GM12878 (cell line): ENCODE measurements at regions not wholly inside any gene's neighbourhood (a gene's known extent, or its start where the extent isn't known, plus 50 kb on each side); places are given as distances from the start of the nearest gene placed in this dataset.

Experiments
- ATAC-seq: fragments of 200-7000 bp; cut with Tn5 transposase; 3 replicates; pipeline ENCODE4 v1.9.1; 2020; ENCODE audit warnings: mild to moderate bottlenecking, moderate library complexity
- BruUV-seq: library from RNA; stranded (reverse); fragments of 400-500 nt; replicated peaks from 2 replicates; lab custom pipeline; 2021; lab: Mats Ljungman, UMichigan
- CTCF ChIA-PET: fragments of 300-600 bp; sonication (Branson Sonifier 250); formaldehyde crosslinking; extraction: SDS; loops from one replicate; lab custom pipeline; 2021; ENCODE audit warnings: inconsistent platforms; lab: Yijun Ruan, JAX
- POLR2A ChIA-PET: fragments of 350-600 bp; formaldehyde crosslinking; extraction: SDS; loops from one replicate; lab custom pipeline; 2021; ENCODE audit warnings: inconsistent platforms; lab: Charles Lee
- RAD21 ChIA-PET: fragments of 300-600 bp; sonication (Branson Sonifier 250); formaldehyde crosslinking; loops from one replicate; lab custom pipeline; 2023; ENCODE audit warnings: antibody characterized with exemption; ENCODE audit not compliant: unreplicated experiment; lab: Charles Lee
- SMC1A ChIA-PET: fragments of 300-600 bp; sonication (Branson Sonifier 250); formaldehyde crosslinking; loops from one replicate; lab custom pipeline; 2023; ENCODE audit not compliant: unreplicated experiment, uncharacterized antibody; lab: Charles Lee
- DNase-seq: peaks from one replicate; pipeline ENCODE4 v3.0.0-alpha.2; 2011; ENCODE audit warnings: low read depth, low spot score
- FAIRE-seq: peaks from 3 replicates; lab custom pipeline; 2011; peaks lifted over from hg19 to GRCh38; lab: Jason Lieb, UNC
- H2AFZ ChIP-seq: 2 replicates; pipeline ENCODE4 v1.6.0; 2011; ENCODE audit warnings: low read depth, low read length, control low read depth; ENCODE audit not compliant: control insufficient read depth
- H3K27ac ChIP-seq: 2 replicates; pipeline ENCODE4 v1.5.1; 2011; ENCODE audit warnings: control low read depth; ENCODE audit not compliant: control insufficient read depth, insufficient read depth
- H3K27me3 ChIP-seq, 2 experiments: replicated peaks in 1 of 2; 2 replicates each; pipeline versions ENCODE4 v1.6.0 to v1.6.1; 2011; ENCODE audit warnings: low read length in 1 of 2; ENCODE audit not compliant: control insufficient read depth in 2 of 2, insufficient read depth in 2 of 2
- H3K36me3 ChIP-seq, 2 experiments: 2 replicates each; pipeline ENCODE4 v1.5.1; 2011; ENCODE audit warnings: low read length in 1 of 2; ENCODE audit not compliant: control insufficient read depth in 2 of 2, insufficient read depth in 2 of 2
- H3K4me1 ChIP-seq: 2 replicates; pipeline ENCODE4 v1.6.1; 2011; ENCODE audit warnings: mild to moderate bottlenecking, low read length, moderate library complexity, mixed read lengths; ENCODE audit not compliant: control insufficient read depth, insufficient read depth
- H3K4me2 ChIP-seq: 2 replicates; pipeline ENCODE4 v1.6.0; 2011; ENCODE audit warnings: control low read depth; ENCODE audit not compliant: control insufficient read depth, insufficient read depth
- H3K4me3 ChIP-seq: fragments of 200-600 bp; sonication (generic); 2 replicates; pipeline ENCODE4 v1.5.1; 2016
- H3K79me2 ChIP-seq: 2 replicates; pipeline ENCODE4 v1.6.0; 2011; ENCODE audit warnings: low read length; ENCODE audit not compliant: control insufficient read depth, insufficient read depth
- H3K9ac ChIP-seq: 2 replicates; pipeline ENCODE4 v1.8.0; 2011; ENCODE audit warnings: low read length, control low read depth, mixed read lengths; ENCODE audit not compliant: control insufficient read depth, insufficient read depth
- H3K9me3 ChIP-seq: replicated peaks from 3 replicates; pipeline ENCODE4 v1.5.1; 2011; ENCODE audit warnings: mild to moderate bottlenecking, low read length; ENCODE audit not compliant: control insufficient read depth, insufficient read depth
- H4K20me1 ChIP-seq: 2 replicates; pipeline ENCODE4 v1.6.0; 2011; ENCODE audit not compliant: control insufficient read depth, insufficient read depth
- ASH2L ChIP-seq: fragments of 300-600, 200-600 bp; sonication (generic); IDR thresholded peaks from 2 replicates; pipeline ENCODE4 v1.6.1; 2017; ENCODE audit warnings: low read depth, mild to moderate bottlenecking, borderline replicate concordance
- CBX5 ChIP-seq: sonication (generic); IDR thresholded peaks from 2 replicates; pipeline ENCODE4 v1.6.1; 2016; ENCODE audit warnings: low read depth, moderate library complexity, mild to moderate bottlenecking, inconsistent platforms
- CHD2 ChIP-seq: IDR thresholded peaks from 2 replicates; pipeline ENCODE4 v1.6.1; 2011; ENCODE audit warnings: low read depth, low read length, improper control_type of control experiment, borderline replicate concordance
- ETV6 ChIP-seq, 2 experiments: fragments of 450-650 bp in 1 of 2; IDR thresholded peaks in 1 of 2; conservative IDR thresholded peaks in 1 of 2; 2 replicates each; pipeline ENCODE4 v1.6.1; 2014; ENCODE audit warnings: antibody characterized with exemption in 1 of 2, borderline replicate concordance in 1 of 2, low read depth in 1 of 2, mild to moderate bottlenecking in 1 of 2, moderate library complexity in 1 of 2
- HDAC6 ChIP-seq: fragments of 200-600 bp; sonication (generic); IDR thresholded peaks from one replicate; pipeline ENCODE4 v1.8.0; 2017; ENCODE audit warnings: antibody characterized with exemption; ENCODE audit not compliant: unreplicated experiment
- IKZF1 ChIP-seq: fragments of 450-650 bp; conservative IDR thresholded peaks from 2 replicates; pipeline ENCODE4 v1.6.1; 2017; ENCODE audit warnings: antibody characterized with exemption, mild to moderate bottlenecking
- KAT2A ChIP-seq: conservative IDR thresholded peaks from 2 replicates; pipeline ENCODE4 v1.6.1; 2011; ENCODE audit warnings: low read depth, low read length; ENCODE audit not compliant: control insufficient read depth
- MEF2A ChIP-seq: IDR thresholded peaks from 2 replicates; pipeline ENCODE4 v1.6.1; 2011; ENCODE audit warnings: low read depth, mild to moderate bottlenecking, low read length, moderate library complexity; ENCODE audit not compliant: insufficient read depth
- MEF2B ChIP-seq: fragments of 450-650 bp; IDR thresholded peaks from 2 replicates; pipeline ENCODE4 v1.6.1; 2018; ENCODE audit warnings: mild to moderate bottlenecking, moderate library complexity; ENCODE audit not compliant: partially characterized antibody, poor library complexity, severe bottlenecking
- MYC ChIP-seq: IDR thresholded peaks from 2 replicates; pipeline ENCODE4 v1.6.1; 2011; ENCODE audit warnings: mild to moderate bottlenecking, low read length, moderate library complexity, inconsistent platforms; ENCODE audit not compliant: insufficient read depth, insufficient replicate concordance, insufficient read length, severe bottlenecking
- NR2C1 ChIP-seq: fragments of 450-650 bp; IDR thresholded peaks from 2 replicates; pipeline ENCODE4 v1.6.1; 2017; ENCODE audit warnings: antibody characterized with exemption, mild to moderate bottlenecking, moderate library complexity
- RB1 ChIP-seq: fragments of 450-650 bp; formaldehyde crosslinking; IDR thresholded peaks from 2 replicates; pipeline ENCODE4 v1.6.1; 2017; ENCODE audit warnings: mild to moderate bottlenecking, borderline replicate concordance
- SMARCA5 ChIP-seq: fragments of 450-650 bp; IDR thresholded peaks from 2 replicates; pipeline ENCODE4 v1.6.1; 2017; ENCODE audit warnings: mild to moderate bottlenecking
- WGBS: methylation state at CpG from one replicate; pipeline ENCODE4 v1.1.6; 2016; ENCODE audit warnings: low lambda C conversion rate; ENCODE audit not compliant: insufficient replicate concordance, insufficient coverage; ENCODE audit errors: missing lambda C conversion rate; 5-methylcytosine and 5-hydroxymethylcytosine counted together
- in situ Hi-C: fragments of 300-500 bp; cut with MboI; formaldehyde crosslinking; loops from 9 replicates; pipeline ENCODE4 v1.14.3; 2018; ENCODE audit warnings: mixed read lengths
- intact Hi-C: fragments of 100-400 bp; cut with micrococcal nuclease; formaldehyde crosslinking; loops from one replicate; pipeline ENCODE4 v1.14.2; 2022; ENCODE audit not compliant: unreplicated experiment
- TF ChIP-seq, protein P1 (sequence below): IDR thresholded peaks from 2 replicates; pipeline ENCODE4 v1.6.1; 2011; ENCODE audit warnings: borderline replicate concordance, low read depth, mild to moderate bottlenecking, moderate library complexity, mixed read lengths, low read length; ENCODE audit not compliant: insufficient read depth; ENCODE audit errors: extremely low read length

GRCh38 chr9:108360304-108360703, 495.5 kb downstream of the ACTL7B start:
- H3K4me2 ChIP-seq: no peak overlapping the region
- TF ChIP-seq ASH2L (no peak), CHD2 (no peak), HDAC6 (no peak), MEF2B (no peak), CBX5 (no peak), MYC (no peak), IKZF1 (no peak), RB1 (no peak), NR2C1 (no peak), ETV6 (conservative IDR thresholded peaks at IDR 0.05 in 1 of 2, IDR thresholded peaks at IDR 0.05 in 1 of 2; ENCODE audit: borderline replicate concordance in 1 of 2, low read depth in 1 of 2) (no peak), KAT2A (no peak), SMARCA5 (no peak), MEF2A (no peak)
- TF ChIP-seq, protein P1, sequence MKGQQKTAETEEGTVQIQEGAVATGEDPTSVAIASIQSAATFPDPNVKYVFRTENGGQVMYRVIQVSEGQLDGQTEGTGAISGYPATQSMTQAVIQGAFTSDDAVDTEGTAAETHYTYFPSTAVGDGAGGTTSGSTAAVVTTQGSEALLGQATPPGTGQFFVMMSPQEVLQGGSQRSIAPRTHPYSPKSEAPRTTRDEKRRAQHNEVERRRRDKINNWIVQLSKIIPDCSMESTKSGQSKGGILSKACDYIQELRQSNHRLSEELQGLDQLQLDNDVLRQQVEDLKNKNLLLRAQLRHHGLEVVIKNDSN: no peak
- H3K27me3 ChIP-seq: no peaks in the 10 kb centered on the region
- H3K79me2 ChIP-seq: no peaks in the 10 kb centered on the region
- in situ Hi-C loops (no loop called here), intact Hi-C loops (no loop called here)
- no peak for ATAC-seq
- ChIA-PET RAD21 (no interaction called here), POLR2A (no interaction called here), SMC1A (no interaction called here), CTCF (no interaction called here)
- no peaks in the 10 kb centered on the region for H3K9me3 ChIP-seq
- FAIRE-seq: no peak
- no peaks in the 10 kb centered on the region for H4K20me1 ChIP-seq
- DNase-seq: no peak
- no peak overlapping the region for H3K9ac ChIP-seq
- no peak overlapping the region for H3K4me3 ChIP-seq
- H2AFZ ChIP-seq: no peak overlapping the region
- 42% methylated on average over 3 of the region's 3 CpGs for WGBS
- H3K4me1 ChIP-seq: no peaks in the 10 kb centered on the region
- H3K36me3 ChIP-seq: no peaks in the 10 kb centered on the region
- H3K27ac ChIP-seq: no peak overlapping the region
- no TSS peak for BruUV-seq
